NCI-H1436 treated with DMSO at 0.1 percent for 48 hours (cell line): ENCODE measurements at regions not wholly inside any gene's neighbourhood (a gene's known extent, or its start where the extent isn't known, plus 50 kb on each side); places are given as distances from the start of the nearest gene placed in this dataset.

Source experiments
- DNase-seq: peaks from one replicate; lab custom pipeline; 2025; lab: John Stamatoyannopoulos, UW

- DNase-seq: no peak
Measured at GRCh38 chr14:95413289-95414215, 93.8 kb upstream of the CLMN start.

DNA sequence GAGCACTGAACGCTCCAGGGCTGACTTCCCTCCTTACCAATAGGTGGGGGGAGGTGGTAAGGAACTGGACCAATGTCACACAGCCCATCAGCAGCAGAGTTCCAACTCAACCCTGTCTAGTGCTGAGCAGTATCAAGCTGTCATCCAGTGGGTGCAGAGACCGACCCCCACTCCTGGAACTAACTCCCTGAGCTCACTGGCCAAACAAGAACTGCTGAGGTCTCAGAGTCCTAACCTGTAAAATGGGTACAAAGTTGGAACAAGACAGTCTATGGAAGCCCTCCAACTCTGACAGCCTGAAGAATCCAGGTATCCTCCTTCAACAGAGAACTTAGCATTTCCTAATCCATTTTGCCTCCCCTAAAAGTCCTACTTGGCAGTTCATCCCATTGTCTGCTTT, 91.1 kb upstream of the CLMN start:
- no peak for DNase-seq

- no peak for DNase-seq
Measured at GRCh38 chr14:95409477-95410272, 90.0 kb upstream of the CLMN start.

GRCh38 chr14:95408731-95409476, 89.2 kb upstream of the CLMN start:
- no peak for DNase-seq

- no peak for DNase-seq
Measured at GRCh38 chr14:95407354-95407753, 87.6 kb upstream of the CLMN start.

GRCh38 chr14:95406756-95407277, 87.1 kb upstream of the CLMN start:
- DNase-seq: no peak

DNA sequence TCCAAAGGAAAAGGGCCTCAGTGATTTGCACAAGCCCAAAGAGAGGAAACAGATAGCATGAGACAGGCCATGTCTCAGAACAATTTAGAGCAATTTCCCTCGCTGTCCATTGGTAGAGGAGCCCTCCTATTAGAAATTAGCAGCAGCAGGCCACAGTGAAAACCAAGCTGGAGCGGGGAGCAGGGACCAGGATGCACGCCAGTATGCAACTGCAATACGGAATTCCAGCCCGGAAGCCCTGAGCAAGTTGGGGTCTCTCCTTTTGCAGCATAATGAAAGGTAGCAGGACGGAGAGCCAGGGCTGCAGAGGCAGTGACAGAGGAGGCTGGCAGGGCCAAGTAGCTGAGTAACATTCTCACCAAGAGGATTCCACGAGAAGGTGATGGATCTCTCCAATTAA, 84.9 kb upstream of the CLMN start:
- DNase-seq: no peak

- no peak for DNase-seq
Measured at GRCh38 chr14:95402578-95402977, 82.9 kb upstream of the CLMN start.

DNA sequence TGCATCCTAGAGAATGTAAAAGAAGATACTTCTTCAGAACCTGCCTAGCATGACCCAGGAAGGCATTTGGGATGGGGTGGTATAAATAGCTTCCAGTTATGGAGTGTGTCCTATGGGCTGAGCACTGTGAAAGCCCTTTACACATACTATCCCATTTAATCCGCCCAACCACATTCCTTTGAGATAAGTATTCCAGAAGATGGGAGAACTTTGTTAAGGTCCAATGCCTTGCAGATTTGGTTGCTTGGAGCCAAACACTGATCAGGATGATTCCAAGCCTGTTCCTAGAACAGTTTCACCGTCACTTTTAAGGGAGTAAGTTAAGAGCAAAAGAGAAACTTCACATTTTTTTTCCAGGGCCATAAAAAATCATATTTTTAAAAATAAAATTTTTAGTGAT, 82.5 kb upstream of the CLMN start:
- no peak for DNase-seq

- DNase-seq: no peak
Measured at GRCh38 chr14:95398630-95399547, 79.2 kb upstream of the CLMN start.

GRCh38 chr14:95397325-95397724, 77.6 kb upstream of the CLMN start:
- no peak for DNase-seq

DNA sequence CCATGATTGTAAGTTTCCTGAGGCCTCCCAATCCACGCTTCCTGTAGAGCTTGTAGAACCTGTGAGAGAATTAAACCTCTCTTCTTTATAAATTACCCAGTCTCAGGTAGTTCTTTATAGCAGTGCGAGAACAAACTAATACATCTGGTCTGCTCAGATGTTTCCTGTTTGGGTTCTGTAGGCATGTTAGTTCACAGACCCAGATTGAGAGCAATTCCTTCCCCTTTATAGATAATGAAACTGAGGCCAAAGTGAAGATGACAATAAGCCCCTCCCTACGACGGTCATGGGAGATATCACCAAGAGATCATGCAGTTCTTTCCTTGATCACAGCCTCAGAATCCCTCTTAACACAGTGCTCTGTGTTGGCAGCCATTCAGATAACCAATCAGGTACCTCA, 76.5 kb upstream of the CLMN start:
- no peak for DNase-seq

GRCh38 chr14:95395098-95395737, 75.5 kb upstream of the CLMN start:
- DNase-seq: no peak

DNA sequence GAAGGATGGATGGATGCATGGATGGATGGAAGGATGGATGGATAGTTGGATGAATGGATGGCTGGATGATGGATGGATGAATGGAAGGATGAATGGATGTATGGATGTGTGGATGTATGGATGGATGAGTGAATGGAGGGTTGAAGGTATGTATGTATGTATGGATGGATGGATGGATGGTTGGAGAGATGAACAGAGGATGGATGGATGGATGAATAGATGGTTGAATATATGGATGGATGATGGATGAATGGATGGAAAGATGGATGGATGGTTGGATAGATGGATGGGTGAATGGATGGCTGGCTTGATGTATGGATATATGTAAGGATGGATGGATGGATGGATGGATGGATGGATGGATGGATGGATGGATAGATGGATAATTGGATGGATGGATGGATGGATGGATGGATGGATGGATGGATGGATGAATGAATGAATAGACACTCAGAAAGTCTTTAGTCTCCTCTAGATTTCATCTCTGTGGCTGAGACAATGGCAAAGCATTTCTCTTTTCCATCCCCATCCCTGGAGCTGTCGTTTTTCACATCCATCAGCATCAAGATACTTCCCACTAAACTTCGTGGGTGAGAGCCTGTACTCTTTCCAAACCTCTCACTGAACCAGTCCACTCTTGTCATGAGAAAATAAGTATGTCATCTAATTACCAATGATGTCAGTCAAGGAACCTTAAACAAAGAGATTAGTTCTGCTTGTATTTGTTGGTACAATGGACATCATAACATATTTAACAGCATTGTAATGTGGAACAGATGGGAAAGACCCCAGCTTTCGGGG, 74.8 kb upstream of the CLMN start:
- no peak for DNase-seq

- no peak for DNase-seq
Measured at GRCh38 chr14:95392841-95393240, 73.1 kb upstream of the CLMN start.

GRCh38 chr14:95391331-95391730, 71.6 kb upstream of the CLMN start:
- DNase-seq: no peak

DNA sequence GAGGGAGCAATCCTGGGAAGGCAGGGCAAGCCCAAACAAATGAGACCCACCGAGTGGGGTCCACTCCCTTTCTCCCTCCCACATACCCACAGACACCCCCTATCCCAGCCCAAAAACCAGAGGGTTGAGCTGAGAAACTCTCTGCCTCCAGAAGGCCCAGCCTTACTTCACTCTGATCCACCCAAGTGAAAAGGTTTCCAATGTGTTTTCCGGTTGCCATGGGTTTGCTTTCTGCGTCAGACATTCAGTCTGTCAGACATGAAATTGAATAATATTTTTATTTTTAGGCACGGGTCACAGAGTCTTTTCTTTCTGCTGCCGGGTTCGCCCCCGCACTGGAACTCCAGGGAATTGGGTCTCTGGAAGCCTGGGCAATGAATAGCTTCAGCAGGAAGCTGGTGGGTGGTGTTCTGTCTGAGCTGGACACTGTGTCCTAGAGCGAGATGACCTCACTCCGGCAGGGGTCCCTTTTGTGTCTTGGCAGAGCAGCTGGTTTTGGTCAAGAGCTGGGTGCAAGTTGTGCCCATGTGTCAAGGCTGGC, 69.8 kb upstream of the CLMN start:
- DNase-seq: no peak

GRCh38 chr14:95388699-95389098, 69.0 kb upstream of the CLMN start:
- no peak for DNase-seq

GRCh38 chr14:95387826-95388445, 68.2 kb upstream of the CLMN start:
- no peak for DNase-seq
